GM12801 (cell line): ENCODE measurements at regions not wholly inside any gene's neighbourhood (a gene's known extent, or its start where the extent isn't known, plus 50 kb on each side); places are given as distances from the start of the nearest gene placed in this dataset.

ENCODE experiments used
- TF ChIP-seq, protein P1 (sequence below): IDR thresholded peaks from one replicate; pipeline ENCODE4 v1.5.1; 2011; ENCODE audit warnings: control low read depth; ENCODE audit not compliant: insufficient read length; ENCODE audit errors: extremely low read depth

DNA sequence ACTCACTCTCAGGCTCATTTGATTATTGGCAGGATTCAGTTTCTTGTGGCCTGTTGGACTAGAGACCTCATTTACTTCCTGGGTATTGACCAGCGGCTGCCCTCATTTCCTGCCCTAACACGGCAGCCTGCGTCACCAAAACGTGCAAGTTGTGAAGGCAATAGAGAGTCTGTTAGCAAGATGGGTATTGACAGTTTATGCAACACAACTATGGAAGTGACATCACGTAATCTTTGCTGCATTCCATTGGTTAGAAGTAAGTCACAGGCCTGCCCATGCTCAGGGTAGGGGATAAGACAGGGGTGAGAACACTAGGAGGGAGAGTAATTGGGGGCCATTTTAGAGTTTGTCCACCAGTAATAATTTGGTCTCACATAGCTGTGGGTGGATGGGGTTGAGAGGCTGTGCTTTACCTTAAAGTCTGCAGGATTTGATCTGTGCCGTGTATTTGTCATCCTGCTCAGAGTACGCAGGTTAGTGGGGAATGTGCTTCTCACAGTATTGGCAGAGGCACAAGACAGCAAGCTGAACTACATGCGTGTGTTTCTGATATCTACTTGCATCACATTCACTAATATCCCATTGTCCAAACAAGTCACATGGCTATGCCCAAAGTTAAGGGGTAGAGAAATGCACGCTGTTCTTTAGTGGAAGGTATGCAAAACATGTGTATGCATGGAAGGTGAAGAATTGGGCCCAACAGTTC is 83.3 kb downstream of the EDEM1 start:
- TF ChIP-seq, protein P1, sequence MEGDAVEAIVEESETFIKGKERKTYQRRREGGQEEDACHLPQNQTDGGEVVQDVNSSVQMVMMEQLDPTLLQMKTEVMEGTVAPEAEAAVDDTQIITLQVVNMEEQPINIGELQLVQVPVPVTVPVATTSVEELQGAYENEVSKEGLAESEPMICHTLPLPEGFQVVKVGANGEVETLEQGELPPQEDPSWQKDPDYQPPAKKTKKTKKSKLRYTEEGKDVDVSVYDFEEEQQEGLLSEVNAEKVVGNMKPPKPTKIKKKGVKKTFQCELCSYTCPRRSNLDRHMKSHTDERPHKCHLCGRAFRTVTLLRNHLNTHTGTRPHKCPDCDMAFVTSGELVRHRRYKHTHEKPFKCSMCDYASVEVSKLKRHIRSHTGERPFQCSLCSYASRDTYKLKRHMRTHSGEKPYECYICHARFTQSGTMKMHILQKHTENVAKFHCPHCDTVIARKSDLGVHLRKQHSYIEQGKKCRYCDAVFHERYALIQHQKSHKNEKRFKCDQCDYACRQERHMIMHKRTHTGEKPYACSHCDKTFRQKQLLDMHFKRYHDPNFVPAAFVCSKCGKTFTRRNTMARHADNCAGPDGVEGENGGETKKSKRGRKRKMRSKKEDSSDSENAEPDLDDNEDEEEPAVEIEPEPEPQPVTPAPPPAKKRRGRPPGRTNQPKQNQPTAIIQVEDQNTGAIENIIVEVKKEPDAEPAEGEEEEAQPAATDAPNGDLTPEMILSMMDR: no peak

DNA sequence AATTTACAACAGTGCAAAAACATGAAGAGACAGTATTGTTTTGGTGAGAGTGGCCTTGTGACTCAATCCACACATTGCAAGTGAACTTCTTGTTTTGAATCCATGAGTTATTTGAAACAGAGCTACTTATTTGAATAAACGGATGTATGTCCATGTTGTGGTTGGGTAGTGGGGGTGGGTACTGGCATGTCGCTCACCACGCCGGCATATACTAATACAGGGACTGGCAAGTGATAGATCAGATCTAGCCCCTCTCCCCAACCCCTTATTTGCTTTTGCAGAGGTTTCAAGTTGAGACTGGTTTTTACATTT is 83.8 kb downstream of the EDEM1 start:
- TF ChIP-seq, protein P1: no peak

DNA sequence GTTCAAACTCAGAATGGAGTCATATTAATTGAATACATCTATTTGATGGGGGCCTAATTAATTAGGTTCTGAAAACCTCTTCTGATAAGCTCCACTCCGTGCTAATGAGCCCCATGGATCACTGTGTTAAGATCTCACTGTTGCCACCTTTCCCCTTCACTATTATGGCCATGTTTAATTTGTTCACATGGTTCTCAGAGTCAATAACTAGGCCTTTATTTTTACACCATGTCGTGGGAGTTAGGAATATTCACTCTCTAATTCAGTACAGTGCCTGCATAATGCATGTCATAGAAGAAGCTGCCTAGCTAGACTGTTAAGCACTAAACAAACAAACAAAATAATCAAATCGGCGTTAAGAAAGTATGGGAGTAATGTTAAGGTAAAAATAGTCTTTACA is 84.9 kb downstream of the EDEM1 start:
- TF ChIP-seq, protein P1: no peak

DNA sequence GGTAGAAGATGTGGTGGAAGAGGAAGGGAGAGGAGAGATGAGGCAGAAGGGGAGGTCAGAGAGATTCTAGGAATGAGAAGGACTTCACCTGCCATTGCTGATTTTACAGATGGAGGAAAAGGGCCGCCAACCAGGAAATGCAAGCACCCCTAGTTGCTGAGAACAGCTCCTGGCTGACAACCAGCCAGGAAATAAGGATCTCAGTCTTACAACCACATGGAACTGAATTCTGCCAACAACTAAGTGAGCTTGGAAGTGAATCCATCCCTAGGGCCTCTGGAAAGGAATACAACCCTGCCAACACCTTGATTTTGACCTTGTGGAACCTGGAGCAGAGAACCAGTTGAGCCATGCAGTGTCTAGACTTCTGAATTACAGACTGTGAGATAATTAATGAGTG is 86.6 kb downstream of the EDEM1 start:
- TF ChIP-seq, protein P1: no peak

DNA sequence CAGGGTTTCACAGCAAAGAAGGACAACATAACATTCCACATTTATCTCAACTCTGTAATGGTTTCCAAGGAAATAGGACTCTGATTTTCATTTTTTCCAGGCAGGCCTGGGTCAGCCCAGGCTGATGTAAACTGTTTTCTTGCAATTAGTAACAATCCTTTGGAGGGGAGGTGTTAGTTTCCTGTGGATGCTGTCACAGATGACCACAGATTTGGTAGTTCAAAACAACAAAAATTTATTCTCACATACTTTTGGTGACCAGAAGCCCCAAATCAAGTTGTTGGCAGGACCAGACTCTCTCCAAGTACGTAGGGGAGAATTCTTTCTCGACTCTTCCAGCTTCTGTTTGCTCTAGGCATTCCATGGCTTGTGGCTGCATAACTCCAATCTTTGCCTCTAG is 88.0 kb downstream of the EDEM1 start:
- TF ChIP-seq, protein P1: no peak

DNA sequence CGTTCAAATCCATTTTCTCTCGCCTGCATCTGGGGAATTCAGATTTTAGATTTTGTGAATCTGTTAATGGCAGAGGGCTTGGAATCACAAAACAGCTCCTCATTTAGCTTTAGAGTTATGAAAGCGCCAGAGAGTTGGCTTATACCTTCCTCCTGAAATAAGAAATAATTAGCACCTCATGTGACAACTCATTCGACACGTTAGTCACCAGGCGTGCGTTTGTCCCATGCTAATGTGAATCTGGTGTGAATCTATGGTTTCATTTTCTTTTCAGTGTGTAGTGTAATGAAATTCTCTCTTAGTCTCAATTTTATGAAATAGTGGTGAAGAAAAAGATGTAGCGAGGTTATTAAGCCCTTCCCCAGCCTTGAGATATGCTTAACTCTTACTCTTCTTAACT is 89.4 kb downstream of the EDEM1 start:
- TF ChIP-seq, protein P1: no peak

DNA sequence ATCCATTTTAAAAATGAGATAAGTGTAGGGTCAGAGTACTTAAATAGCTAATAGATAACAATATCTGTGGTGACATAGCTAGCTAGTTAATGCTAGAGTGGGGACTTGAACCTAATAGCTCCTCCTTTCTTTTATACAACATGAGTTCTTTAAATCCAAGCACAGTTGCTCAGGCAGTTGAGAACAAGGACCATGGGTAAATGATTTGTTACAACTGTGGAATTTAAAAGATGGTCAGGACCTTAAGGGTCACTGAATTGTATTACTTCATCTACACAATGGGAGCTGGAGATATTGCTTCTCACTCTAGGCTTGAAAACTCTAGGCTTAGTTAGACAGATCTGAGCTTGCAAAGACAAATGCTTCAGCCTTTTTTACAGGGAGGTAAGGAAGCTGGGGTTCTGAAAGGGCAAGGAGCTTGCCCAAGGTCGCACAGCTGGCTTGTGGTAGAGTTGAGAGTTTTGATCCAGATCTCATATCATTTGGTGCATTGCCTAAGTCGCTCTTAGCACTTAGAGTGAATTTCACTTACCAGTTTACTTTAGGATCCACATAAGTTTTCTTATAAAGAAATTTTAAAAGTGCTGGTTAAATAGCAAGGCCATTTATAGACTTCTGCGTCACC is 90.2 kb downstream of the EDEM1 start:
- TF ChIP-seq, protein P1: no peak
